Mucosa of descending colon (tissue), 3 donors: ENCODE measurements at regions not wholly inside any gene's neighbourhood (a gene's known extent, or its start where the extent isn't known, plus 50 kb on each side); places are given as distances from the start of the nearest gene placed in this dataset.

ENCODE experiments used
- ATAC-seq: fragments of 200-7000 bp; cut with Tn5 transposase; one replicate; pipeline ENCODE4 v1.9.1; 2020; ENCODE audit warnings: mild to moderate bottlenecking, moderate library complexity
- DNase-seq, 3 donors: peaks; one replicate each; pipeline ENCODE4 v3.0.0-alpha.2; 2020
- H3K36me3 ChIP-seq: fragments of 200-600 bp; one replicate; pipeline ENCODE4 v1.8.0; 2021; ENCODE audit warnings: low read depth, mild to moderate bottlenecking
- H3K4me1 ChIP-seq: fragments of 200-600 bp; one replicate; pipeline ENCODE4 v1.8.0; 2021; ENCODE audit warnings: low read depth, mild to moderate bottlenecking
- H3K4me3 ChIP-seq: fragments of 200-600 bp; one replicate; pipeline ENCODE4 v1.8.0; 2021; ENCODE audit warnings: mild to moderate bottlenecking
- H3K9me3 ChIP-seq: fragments of 200-600 bp; one replicate; pipeline ENCODE4 v1.8.0; 2021; ENCODE audit warnings: mild to moderate bottlenecking
- intact Hi-C, 2 donors: fragments of 100-400 bp; cut with DNase I in 1 of 2; cut with micrococcal nuclease in 1 of 2; formaldehyde crosslinking; loops; one replicate each; pipeline versions ENCODE4 v1.11.0 to v1.11.1; 2022; cut with DNase I, micrococcal nuclease
- TF ChIP-seq, protein P1 (sequence below): fragments of 200-600 bp; IDR thresholded peaks from one replicate; pipeline ENCODE4 v1.8.0; 2022; ENCODE audit warnings: antibody characterized with exemption, mild to moderate bottlenecking
- donor health status: DM: no; HTN: no; CAD: no; lungs with moderate emphysema.
- donor health status: DM: no; HTN: no; CAD: no.
- donor health status: DM: no; HTN: yes; CAD: no.

DNA sequence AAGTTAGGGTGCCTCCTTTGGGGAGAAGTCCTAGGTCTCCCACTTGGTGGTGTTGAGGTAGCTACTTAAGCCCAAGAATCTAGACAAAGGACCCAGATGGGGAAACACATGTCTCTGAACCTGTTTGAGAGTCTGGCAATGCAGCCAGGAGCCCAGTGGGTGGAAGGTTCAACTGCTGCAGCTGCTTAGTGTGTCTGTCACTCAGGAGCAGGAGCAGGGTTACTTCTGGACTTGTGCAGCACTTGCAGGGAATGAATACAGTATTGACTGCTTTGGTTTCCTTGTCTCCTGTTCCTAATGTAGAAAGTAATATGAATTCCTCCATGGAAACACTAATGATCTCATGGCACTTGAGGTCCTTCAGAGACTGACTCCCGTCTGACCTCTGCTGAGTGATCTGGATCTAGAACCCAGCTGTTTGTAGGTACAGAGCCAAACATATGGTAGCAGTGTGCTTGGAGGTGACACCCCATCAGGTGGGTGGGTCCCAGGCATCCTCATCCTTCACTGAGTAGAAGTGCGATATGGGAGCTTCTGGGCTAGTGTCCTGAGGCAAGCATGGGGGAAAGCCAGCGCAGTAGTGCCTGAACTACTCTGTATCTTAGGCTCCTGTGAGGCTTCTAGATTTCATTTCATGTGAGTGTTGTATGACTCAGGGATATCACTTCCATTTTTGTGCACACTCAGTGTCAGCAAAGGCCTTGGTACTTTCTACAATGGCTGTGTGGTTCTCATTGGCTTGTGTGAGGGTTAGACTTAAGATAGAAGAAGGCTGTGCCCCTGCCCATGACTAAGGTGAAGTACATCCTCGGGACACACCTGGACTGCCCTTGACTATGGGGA lies 85.0 kb upstream of the WDR1 start:
- H3K4me1 ChIP-seq, result no peaks in the 10 kb centered on the region
- DNase-seq (no peak), ATAC-seq (no peak)
- no peaks in the 10 kb centered on the region for H3K36me3 ChIP-seq
- TF ChIP-seq, protein P1, sequence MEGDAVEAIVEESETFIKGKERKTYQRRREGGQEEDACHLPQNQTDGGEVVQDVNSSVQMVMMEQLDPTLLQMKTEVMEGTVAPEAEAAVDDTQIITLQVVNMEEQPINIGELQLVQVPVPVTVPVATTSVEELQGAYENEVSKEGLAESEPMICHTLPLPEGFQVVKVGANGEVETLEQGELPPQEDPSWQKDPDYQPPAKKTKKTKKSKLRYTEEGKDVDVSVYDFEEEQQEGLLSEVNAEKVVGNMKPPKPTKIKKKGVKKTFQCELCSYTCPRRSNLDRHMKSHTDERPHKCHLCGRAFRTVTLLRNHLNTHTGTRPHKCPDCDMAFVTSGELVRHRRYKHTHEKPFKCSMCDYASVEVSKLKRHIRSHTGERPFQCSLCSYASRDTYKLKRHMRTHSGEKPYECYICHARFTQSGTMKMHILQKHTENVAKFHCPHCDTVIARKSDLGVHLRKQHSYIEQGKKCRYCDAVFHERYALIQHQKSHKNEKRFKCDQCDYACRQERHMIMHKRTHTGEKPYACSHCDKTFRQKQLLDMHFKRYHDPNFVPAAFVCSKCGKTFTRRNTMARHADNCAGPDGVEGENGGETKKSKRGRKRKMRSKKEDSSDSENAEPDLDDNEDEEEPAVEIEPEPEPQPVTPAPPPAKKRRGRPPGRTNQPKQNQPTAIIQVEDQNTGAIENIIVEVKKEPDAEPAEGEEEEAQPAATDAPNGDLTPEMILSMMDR, result no peak
- H3K4me3 ChIP-seq, result no peak overlapping the region
- intact Hi-C loops, result no loop called here
- no peaks in the 10 kb centered on the region for H3K9me3 ChIP-seq

DNA sequence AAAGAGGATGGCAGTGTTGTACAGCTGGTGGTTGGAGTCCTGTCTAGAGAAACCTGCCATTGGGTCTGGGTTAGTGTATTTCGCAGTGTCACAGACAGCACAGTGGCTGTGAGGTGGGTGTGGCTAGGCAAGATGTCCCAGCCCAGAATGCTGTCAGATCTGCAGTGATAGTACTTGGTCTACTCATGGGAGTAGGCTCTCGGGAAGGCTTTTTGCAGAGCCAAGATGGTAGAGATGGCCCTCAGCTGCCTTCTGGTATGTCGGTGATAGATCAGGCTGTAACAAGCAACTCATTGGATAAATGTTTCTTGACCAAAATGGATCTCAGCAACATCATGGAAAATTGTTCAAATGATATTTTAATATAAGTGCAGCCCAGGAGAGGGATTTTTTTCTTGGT lies 84.3 kb upstream of the WDR1 start:
- intact Hi-C loops, result no loop called here
- TF ChIP-seq, protein P1, result no peak
- H3K36me3 ChIP-seq, result no peaks in the 10 kb centered on the region
- no peaks in the 10 kb centered on the region for H3K4me1 ChIP-seq
- DNase-seq (no peak), ATAC-seq (no peak)
- no peaks in the 10 kb centered on the region for H3K9me3 ChIP-seq
- no peak overlapping the region for H3K4me3 ChIP-seq

DNA sequence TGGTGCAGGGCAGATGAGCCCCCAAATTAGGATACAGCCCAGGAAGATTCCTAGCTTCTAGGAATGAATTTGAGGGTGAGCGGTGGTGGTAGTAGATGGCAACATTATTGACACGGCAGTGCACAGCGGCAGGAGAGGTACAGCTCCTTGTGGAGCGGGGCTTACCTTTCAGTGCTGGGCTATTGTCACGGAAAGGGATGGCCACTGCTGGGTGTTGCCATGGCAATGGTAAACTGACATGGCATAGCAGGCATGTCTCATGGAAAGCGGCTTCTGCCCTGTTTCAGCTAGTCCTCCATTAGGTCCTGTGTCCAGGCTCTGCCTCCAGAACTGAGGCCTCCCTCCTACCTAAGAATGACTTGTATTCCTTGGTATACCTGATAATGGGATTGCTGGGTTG lies 81.8 kb upstream of the WDR1 start:
- intact Hi-C loops, result no loop called here
- H3K4me1 ChIP-seq, result no peaks in the 10 kb centered on the region
- H3K4me3 ChIP-seq, result no peak overlapping the region
- TF ChIP-seq, protein P1, result no peak
- H3K36me3 ChIP-seq, result no peaks in the 10 kb centered on the region
- no peak for DNase-seq
- no peak for ATAC-seq
- no peaks in the 10 kb centered on the region for H3K9me3 ChIP-seq

DNA sequence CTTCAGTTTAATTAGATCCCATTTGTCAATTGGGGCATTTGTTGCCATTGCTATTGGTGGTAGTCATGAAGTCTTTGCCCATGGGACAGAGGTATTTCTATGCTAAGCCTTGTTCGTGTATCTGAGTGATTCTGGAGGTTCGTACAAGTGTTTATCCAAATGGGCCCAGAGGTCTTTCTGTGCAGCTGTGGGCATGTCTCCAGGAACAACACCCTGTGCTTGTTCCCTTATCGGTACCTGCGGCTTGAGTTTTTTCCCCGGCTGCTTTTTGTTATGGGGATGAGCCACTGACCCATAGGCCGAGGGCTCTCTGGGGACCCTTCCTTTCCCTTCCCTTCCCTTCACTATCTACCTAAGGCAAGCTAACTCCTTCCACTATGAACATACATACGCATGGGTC lies 81.4 kb upstream of the WDR1 start:
- H3K4me3 ChIP-seq, result no peak overlapping the region
- no peak for ATAC-seq

DNA sequence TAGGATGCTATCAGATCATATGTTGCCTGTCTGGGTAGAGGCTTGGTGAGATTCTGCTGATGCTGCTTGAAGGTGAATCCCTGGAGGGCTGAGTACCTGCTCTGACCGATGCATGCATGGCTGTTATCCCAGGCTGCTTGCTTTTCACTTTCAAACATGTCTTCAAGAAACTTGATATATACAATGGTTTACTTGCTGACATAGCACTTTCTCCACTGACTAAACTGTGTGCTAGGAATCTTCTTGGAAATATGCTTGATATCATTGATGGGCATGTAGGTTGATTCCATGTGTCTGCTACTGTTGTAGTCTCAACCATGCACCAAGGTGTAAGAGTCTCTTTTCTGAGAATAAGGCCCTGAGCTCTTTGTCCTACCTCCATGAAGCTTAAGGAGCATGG lies 79.6 kb upstream of the WDR1 start:
- no peaks in the 10 kb centered on the region for H3K36me3 ChIP-seq
- H3K4me3 ChIP-seq, result no peak overlapping the region
- no peaks in the 10 kb centered on the region for H3K4me1 ChIP-seq
- ATAC-seq, result no peak
- TF ChIP-seq, protein P1, result no peak
- no peaks in the 10 kb centered on the region for H3K9me3 ChIP-seq
- no peak for DNase-seq
- intact Hi-C loops, result no loop called here

More for the DNA sequence above, 81.4 kb upstream of the WDR1 start:
- no peak for DNase-seq
- TF ChIP-seq, protein P1, result no peak
- intact Hi-C loops, result no loop called here
- H3K36me3 ChIP-seq, result no peaks in the 10 kb centered on the region
- no peaks in the 10 kb centered on the region for H3K9me3 ChIP-seq
- H3K4me1 ChIP-seq, result no peaks in the 10 kb centered on the region
